ENCODE measurements at regions not wholly inside any gene's neighbourhood (a gene's known extent, or its start where the extent isn't known, plus 50 kb on each side); places are given as distances from the start of the nearest gene placed in this dataset.

- TF ChIP-seq ZNF142 (CRISPR knock-in tag; IDR thresholded peaks at IDR 0.05) (no peak), ZNF639 (CRISPR knock-in tag; conservative IDR thresholded peaks at IDR 0.05) (no peak), ZNF234 (CRISPR knock-in tag; conservative IDR thresholded peaks at IDR 0.05) (no peak), ZBTB40 (IDR thresholded peaks at IDR 0.05) (no peak), ZBTB40 (CRISPR knock-in tag; IDR thresholded peaks at IDR 0.05) (no peak), ZBTB3 (CRISPR knock-in tag; IDR thresholded peaks at IDR 0.05; ENCODE audit: borderline replicate concordance, low read depth) (no peak), BCLAF1 (IDR thresholded peaks at IDR 0.05) (no peak), MED1 (CRISPR knock-in tag; IDR thresholded peaks at IDR 0.05) (no peak)
Measured at GRCh38 chr15:95266451-95267061, 1035.2 kb downstream of the MCTP2 start (continued).
